ENCODE measurements at regions not wholly inside any gene's neighbourhood (a gene's known extent, or its start where the extent isn't known, plus 50 kb on each side); places are given as distances from the start of the nearest gene placed in this dataset.

GRCh38 chr1:100616121-100616621 lies 78.2 kb downstream of the GPR88 start:
- POLR2A ChIA-PET, result no interaction called here
- CTCF ChIA-PET, result no interaction called here
- peaks cover 3% of the 10 kb centered on the region for H3K27me3 Mint-ChIP-seq
- peaks cover 20% of the 10 kb centered on the region for H3K4me1 Mint-ChIP-seq
- no peak overlapping the region for H3K4me3 Mint-ChIP-seq
- DNase-seq, result no peak
- H3K9me3 Mint-ChIP-seq, result no peaks in the 10 kb centered on the region
- H3K36me3 Mint-ChIP-seq (ENCODE audit: low read depth), result no peaks in the 10 kb centered on the region
- H3K27ac Mint-ChIP-seq, result no peak overlapping the region

- POLR2A ChIA-PET, result no interaction called here
- DNase-seq, result no peak
- H3K27me3 Mint-ChIP-seq, result peaks cover 3% of the 10 kb centered on the region
- no peak overlapping the region for H3K27ac Mint-ChIP-seq
- H3K9me3 Mint-ChIP-seq, result no peaks in the 10 kb centered on the region
- no peaks in the 10 kb centered on the region for H3K36me3 Mint-ChIP-seq (ENCODE audit: low read depth)
- no peaks in the 10 kb centered on the region for H3K4me1 Mint-ChIP-seq
- no peak overlapping the region for H3K4me3 Mint-ChIP-seq
- CTCF ChIA-PET, result interaction anchor here (1.4 kb wide), 1 partner anchor 8 kb away, joined by 4 read pairs; no protein-coding TSS in a partner anchor
These were observed 84.1 kb downstream of the GPR88 start for GRCh38 chr1:100622037-100622436.

GRCh38 chr1:100622506-100622905 lies 84.6 kb downstream of the GPR88 start:
- Mint-ChIP-seq H3K27me3 (peaks cover 3% of the 10 kb centered on the region), H3K4me1 (no peaks in the 10 kb centered on the region), H3K4me3 (no peak overlapping the region), H3K9me3 (no peaks in the 10 kb centered on the region), H3K36me3 (ENCODE audit: low read depth) (no peaks in the 10 kb centered on the region), H3K27ac (no peak overlapping the region)
- POLR2A ChIA-PET, result no interaction called here
- DNase-seq, result no peak
- CTCF ChIA-PET, result interaction anchor here (1.4 kb wide), 1 partner anchor 8 kb away, joined by 4 read pairs; no protein-coding TSS in a partner anchor

- DNase-seq, result no peak
- no peaks in the 10 kb centered on the region for H3K4me1 Mint-ChIP-seq
- ChIA-PET CTCF (interaction anchor here (1.4 kb wide), 1 partner anchor 9 kb away, joined by 4 read pairs; no protein-coding TSS in a partner anchor), POLR2A (no interaction called here)
- no peak overlapping the region for H3K27ac Mint-ChIP-seq
- no peaks in the 10 kb centered on the region for H3K9me3 Mint-ChIP-seq
- H3K27me3 Mint-ChIP-seq, result peaks cover 2% of the 10 kb centered on the region
- H3K4me3 Mint-ChIP-seq, result no peak overlapping the region
- H3K36me3 Mint-ChIP-seq (ENCODE audit: low read depth), result no peaks in the 10 kb centered on the region
These were observed 85.2 kb downstream of the GPR88 start for GRCh38 chr1:100622966-100623762.

GRCh38 chr1:100624886-100625610 lies 87.1 kb downstream of the GPR88 start:
- POLR2A ChIA-PET, result no interaction called here
- Mint-ChIP-seq H3K9me3 (no peaks in the 10 kb centered on the region), H3K27ac (no peak overlapping the region), H3K4me3 (no peak overlapping the region), H3K27me3 (no peaks in the 10 kb centered on the region), H3K4me1 (no peaks in the 10 kb centered on the region), H3K36me3 (ENCODE audit: low read depth) (no peaks in the 10 kb centered on the region)
- no peak for DNase-seq
- CTCF ChIA-PET, result no interaction called here

GRCh38 chr1:100626397-100626796 lies 88.5 kb downstream of the GPR88 start:
- no peaks in the 10 kb centered on the region for H3K36me3 Mint-ChIP-seq (ENCODE audit: low read depth)
- H3K4me1 Mint-ChIP-seq, result peaks cover 6% of the 10 kb centered on the region
- no peak for DNase-seq
- no peak overlapping the region for H3K27ac Mint-ChIP-seq
- ChIA-PET POLR2A (no interaction called here), CTCF (no interaction called here)
- no peak overlapping the region for H3K4me3 Mint-ChIP-seq
- peaks cover 5% of the 10 kb centered on the region for H3K27me3 Mint-ChIP-seq
- H3K9me3 Mint-ChIP-seq, result no peaks in the 10 kb centered on the region

- POLR2A ChIA-PET, result no interaction called here
- H3K9me3 Mint-ChIP-seq, result no peaks in the 10 kb centered on the region
- H3K27me3 Mint-ChIP-seq, result peaks cover 5% of the 10 kb centered on the region
- H3K4me3 Mint-ChIP-seq, result no peak overlapping the region
- H3K4me1 Mint-ChIP-seq, result peaks cover 6% of the 10 kb centered on the region
- CTCF ChIA-PET, result interaction anchor here (0.6 kb wide), 1 partner anchor 89 kb away, joined by 3 read pairs; the partner anchor contains the start of gene GPR88
- DNase-seq, result no peak
- H3K36me3 Mint-ChIP-seq (ENCODE audit: low read depth), result no peaks in the 10 kb centered on the region
- no peak overlapping the region for H3K27ac Mint-ChIP-seq
These were observed 89.2 kb downstream of the GPR88 start for GRCh38 chr1:100627054-100627716.

- H3K4me1 Mint-ChIP-seq, result peaks cover 6% of the 10 kb centered on the region
- no peak overlapping the region for H3K27ac Mint-ChIP-seq
- no peaks in the 10 kb centered on the region for H3K9me3 Mint-ChIP-seq
- H3K36me3 Mint-ChIP-seq (ENCODE audit: low read depth), result no peaks in the 10 kb centered on the region
- no peak overlapping the region for H3K4me3 Mint-ChIP-seq
- POLR2A ChIA-PET, result no interaction called here
- CTCF ChIA-PET, result interaction anchor here (0.6 to 1.1 kb wide), 2 partner anchors 17 to 32 kb away, joined by 3 read pairs; no protein-coding TSS in a partner anchor
- peaks cover 5% of the 10 kb centered on the region for H3K27me3 Mint-ChIP-seq
- DNase-seq, result no peak
These were observed 90.0 kb downstream of the GPR88 start for GRCh38 chr1:100627936-100628335.

- Mint-ChIP-seq H3K4me3 (no peak overlapping the region), H3K9me3 (no peaks in the 10 kb centered on the region), H3K27me3 (peaks cover 5% of the 10 kb centered on the region), H3K36me3 (ENCODE audit: low read depth) (no peaks in the 10 kb centered on the region), H3K4me1 (peaks cover 6% of the 10 kb centered on the region), H3K27ac (no peak overlapping the region)
- POLR2A ChIA-PET, result no interaction called here
- CTCF ChIA-PET, result interaction anchor here (1.1 kb wide), 1 partner anchor 18 kb away, joined by 3 read pairs; no protein-coding TSS in a partner anchor
- no peak for DNase-seq
These were observed 90.7 kb downstream of the GPR88 start for GRCh38 chr1:100628631-100629081.

- Mint-ChIP-seq H3K36me3 (ENCODE audit: low read depth) (no peaks in the 10 kb centered on the region), H3K27me3 (peaks cover 5% of the 10 kb centered on the region), H3K4me1 (peaks cover 6% of the 10 kb centered on the region), H3K9me3 (no peaks in the 10 kb centered on the region), H3K4me3 (no peak overlapping the region), H3K27ac (no peak overlapping the region)
- ChIA-PET POLR2A (no interaction called here), CTCF (interaction anchor here (1.0 kb wide), 1 partner anchor 16 kb away, joined by 3 read pairs; no protein-coding TSS in a partner anchor)
- DNase-seq, result no peak
These were observed 90.2 kb upstream of the VCAM1 start for GRCh38 chr1:100629391-100629790.

GRCh38 chr1:100631015-100631551 lies 88.5 kb upstream of the VCAM1 start:
- Mint-ChIP-seq H3K36me3 (ENCODE audit: low read depth) (no peaks in the 10 kb centered on the region), H3K4me1 (peaks cover 6% of the 10 kb centered on the region), H3K27ac (no peak overlapping the region), H3K4me3 (no peak overlapping the region), H3K27me3 (peaks cover 10% of the 10 kb centered on the region), H3K9me3 (no peaks in the 10 kb centered on the region)
- ChIA-PET POLR2A (no interaction called here), CTCF (no interaction called here)
- no peak for DNase-seq

GRCh38 chr1:100642826-100643225 lies 76.7 kb upstream of the VCAM1 start:
- POLR2A ChIA-PET, result no interaction called here
- Mint-ChIP-seq H3K4me3 (no peak overlapping the region), H3K9me3 (no peaks in the 10 kb centered on the region), H3K27ac (no peak overlapping the region), H3K27me3 (peaks cover 5% of the 10 kb centered on the region), H3K4me1 (no peaks in the 10 kb centered on the region), H3K36me3 (ENCODE audit: low read depth) (no peaks in the 10 kb centered on the region)
- CTCF ChIA-PET, result no interaction called here
- DNase-seq, result no peak
